Ovary (tissue), 3 donors: ENCODE measurements at regions not wholly inside any gene's neighbourhood (a gene's known extent, or its start where the extent isn't known, plus 50 kb on each side); places are given as distances from the start of the nearest gene placed in this dataset.

Experiments used
- EP300 ChIP-seq: sonication (generic); formaldehyde crosslinking; IDR thresholded peaks from one replicate; pipeline ENCODE4 v1.6.1; 2017; ENCODE audit warnings: antibody characterized with exemption
- POLR2A ChIP-seq: fragments of 450-650 bp; IDR thresholded peaks from one replicate; pipeline ENCODE4 v1.6.1; 2017; ENCODE audit warnings: antibody characterized with exemption, mild to moderate bottlenecking, moderate library complexity
- TF ChIP-seq, protein P1 (sequence below), 3 donors: fragments of 450-650 bp in 2 of 3; fragments of 200-600 bp in 1 of 3; IDR thresholded peaks; one replicate each; pipeline versions ENCODE4 v1.5.1 to v1.8.0; 2016 to 2022; ENCODE audit warnings: antibody characterized with exemption in 3 of 3, mild to moderate bottlenecking in 1 of 3
- donor health status: DM: no; HTN: no; CAD: no.

DNA sequence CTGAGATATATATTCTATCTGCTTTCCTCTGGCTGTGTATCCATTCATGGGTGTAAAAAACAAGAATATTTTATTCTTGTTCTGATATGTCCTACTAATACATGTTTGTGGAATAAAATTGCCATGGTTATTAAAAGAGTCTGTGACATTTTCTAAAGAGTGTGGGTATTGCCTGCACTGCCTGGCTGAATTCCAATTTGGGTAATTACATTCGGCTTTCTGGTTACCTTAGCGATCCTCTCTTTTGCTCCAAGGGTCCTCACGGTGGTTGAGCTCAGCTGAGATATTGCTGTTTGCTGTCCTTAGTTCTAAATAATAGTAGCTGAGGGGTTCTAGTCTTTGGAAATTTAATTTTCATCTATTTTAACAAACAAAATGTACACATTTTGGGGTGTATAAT lies 301.4 kb upstream of the DNAJC19 start:
- TF ChIP-seq, protein P1, sequence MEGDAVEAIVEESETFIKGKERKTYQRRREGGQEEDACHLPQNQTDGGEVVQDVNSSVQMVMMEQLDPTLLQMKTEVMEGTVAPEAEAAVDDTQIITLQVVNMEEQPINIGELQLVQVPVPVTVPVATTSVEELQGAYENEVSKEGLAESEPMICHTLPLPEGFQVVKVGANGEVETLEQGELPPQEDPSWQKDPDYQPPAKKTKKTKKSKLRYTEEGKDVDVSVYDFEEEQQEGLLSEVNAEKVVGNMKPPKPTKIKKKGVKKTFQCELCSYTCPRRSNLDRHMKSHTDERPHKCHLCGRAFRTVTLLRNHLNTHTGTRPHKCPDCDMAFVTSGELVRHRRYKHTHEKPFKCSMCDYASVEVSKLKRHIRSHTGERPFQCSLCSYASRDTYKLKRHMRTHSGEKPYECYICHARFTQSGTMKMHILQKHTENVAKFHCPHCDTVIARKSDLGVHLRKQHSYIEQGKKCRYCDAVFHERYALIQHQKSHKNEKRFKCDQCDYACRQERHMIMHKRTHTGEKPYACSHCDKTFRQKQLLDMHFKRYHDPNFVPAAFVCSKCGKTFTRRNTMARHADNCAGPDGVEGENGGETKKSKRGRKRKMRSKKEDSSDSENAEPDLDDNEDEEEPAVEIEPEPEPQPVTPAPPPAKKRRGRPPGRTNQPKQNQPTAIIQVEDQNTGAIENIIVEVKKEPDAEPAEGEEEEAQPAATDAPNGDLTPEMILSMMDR (IDR thresholded peaks at IDR 0.05), result no peak
- TF ChIP-seq POLR2A, result no peak
- no peak for TF ChIP-seq EP300
